GM23338 (cell line): ENCODE measurements at regions not wholly inside any gene's neighbourhood (a gene's known extent, or its start where the extent isn't known, plus 50 kb on each side); places are given as distances from the start of the nearest gene placed in this dataset.
"Not testable (repeated sequence)": the region's sequence is repeated elsewhere in the genome, so short reads cannot be mapped to it uniquely, and the experiment has no call there.

Source experiments
- ATAC-seq: fragments of 200-7000 bp; cut with Tn5 transposase; 3 replicates; pipeline ENCODE4 v1.9.1; 2020
- DNase-seq: peaks from one replicate; pipeline ENCODE4 v3.0.0-alpha.2; 2015; ENCODE audit warnings: low spot score
- H2AFZ ChIP-seq: fragments of 200-600 bp; sonication (generic); 2 replicates; pipeline ENCODE4 v1.8.0; 2016; ENCODE audit warnings: antibody characterized with exemption, mild to moderate bottlenecking, moderate library complexity
- H3F3A ChIP-seq: fragments of 200-600 bp; sonication (generic); replicated peaks from 2 replicates; pipeline ENCODE4 v1.8.0; 2017; ENCODE audit warnings: antibody characterized with exemption, mixed run types, low read depth
- H3K27ac ChIP-seq: fragments of 200-600 bp; sonication (generic); 2 replicates; pipeline ENCODE4 v1.6.1; 2016; ENCODE audit warnings: low read depth
- H3K27me3 ChIP-seq: fragments of 200-600 bp; sonication (generic); 2 replicates; pipeline ENCODE4 v1.8.0; 2016; ENCODE audit warnings: mild to moderate bottlenecking, mixed run types, moderate library complexity; ENCODE audit not compliant: insufficient read depth
- H3K36me3 ChIP-seq: fragments of 200-600 bp; sonication (generic); 2 replicates; pipeline ENCODE4 v1.8.0; 2016; ENCODE audit warnings: mild to moderate bottlenecking; ENCODE audit not compliant: insufficient read depth
- H3K4me1 ChIP-seq: fragments of 200-600 bp; sonication (generic); 2 replicates; pipeline ENCODE4 v1.8.0; 2016; ENCODE audit warnings: mild to moderate bottlenecking, moderate library complexity; ENCODE audit not compliant: insufficient read depth
- H3K4me2 ChIP-seq: fragments of 200-600 bp; sonication (generic); 2 replicates; pipeline ENCODE4 v1.7.1; 2017; ENCODE audit warnings: mixed run types
- H3K4me3 ChIP-seq: fragments of 200-600 bp; sonication (generic); 2 replicates; pipeline ENCODE4 v1.6.1; 2016; ENCODE audit warnings: mixed run types
- H3K79me2 ChIP-seq: fragments of 200-600 bp; sonication (generic); replicated peaks from 2 replicates; pipeline ENCODE4 v1.8.0; 2017; ENCODE audit warnings: mild to moderate bottlenecking; ENCODE audit not compliant: insufficient read depth
- H3K9me2 ChIP-seq: fragments of 200-600 bp; sonication (generic); 2 replicates; pipeline ENCODE4 v1.8.0; 2017; ENCODE audit not compliant: insufficient read depth
- H4K20me1 ChIP-seq: fragments of 200-600 bp; sonication (generic); replicated peaks from 2 replicates; pipeline ENCODE4 v1.8.0; 2017; ENCODE audit warnings: mild to moderate bottlenecking; ENCODE audit not compliant: insufficient read depth
- H3K27ac Mint-ChIP-seq: 2 replicates; pipeline ENCODE4 v1.8.0; 2020; ENCODE audit warnings: inconsistent platforms, mild to moderate bottlenecking, moderate library complexity, mixed read lengths
- H3K27me3 Mint-ChIP-seq: 3 replicates; pipeline ENCODE4 v1.8.0; 2022; ENCODE audit warnings: low read depth, mild to moderate bottlenecking, moderate library complexity, mixed read lengths, inconsistent platforms; ENCODE audit not compliant: insufficient read depth, poor library complexity
- H3K36me3 Mint-ChIP-seq: 3 replicates; pipeline ENCODE4 v1.8.0; 2021; ENCODE audit warnings: low read depth, mild to moderate bottlenecking, inconsistent platforms, moderate library complexity, mixed read lengths
- H3K4me1 Mint-ChIP-seq: 3 replicates; pipeline ENCODE4 v1.8.0; 2020; ENCODE audit warnings: mild to moderate bottlenecking, inconsistent platforms, mixed read lengths
- H3K4me3 Mint-ChIP-seq: 3 replicates; pipeline ENCODE4 v1.8.0; 2021; ENCODE audit warnings: moderate library complexity, mild to moderate bottlenecking, inconsistent platforms, mixed read lengths
- H3K9me3 Mint-ChIP-seq: 3 replicates; pipeline ENCODE4 v1.8.0; 2020; ENCODE audit warnings: moderate library complexity, mild to moderate bottlenecking, inconsistent platforms, mixed read lengths
- CTCF ChIP-seq, 2 experiments: fragments of 200-600 bp in 1 of 2; sonication (generic) in 1 of 2; conservative IDR thresholded peaks; 2 replicates each; pipeline versions ENCODE4 v1.5.1 to v1.6.1; 2016 to 2017; ENCODE audit warnings: antibody characterized with exemption in 2 of 2, low read depth in 2 of 2, mild to moderate bottlenecking in 2 of 2, moderate library complexity in 1 of 2
- ETS1 ChIP-seq: IDR thresholded peaks from 2 replicates; pipeline ENCODE4 v1.6.1; 2016; ENCODE audit warnings: antibody characterized with exemption
- JUNB ChIP-seq: IDR thresholded peaks from one replicate; pipeline ENCODE4 v1.6.1; 2016; ENCODE audit warnings: antibody characterized with exemption; ENCODE audit not compliant: unreplicated experiment
- NANOG ChIP-seq: IDR thresholded peaks from 2 replicates; pipeline ENCODE4 v1.6.1; 2016; ENCODE audit warnings: antibody characterized with exemption, borderline replicate concordance
- POLR2AphosphoS5 ChIP-seq: IDR thresholded peaks from 2 replicates; pipeline ENCODE4 v1.6.1; 2016; ENCODE audit warnings: antibody characterized with exemption, low read depth
- REST ChIP-seq: IDR thresholded peaks from one replicate; pipeline ENCODE4 v1.6.1; 2018; ENCODE audit warnings: antibody characterized with exemption; ENCODE audit not compliant: unreplicated experiment
- STAT1 ChIP-seq: IDR thresholded peaks from one replicate; pipeline ENCODE4 v1.6.1; 2016; ENCODE audit warnings: antibody characterized with exemption; ENCODE audit not compliant: unreplicated experiment
- ZNF114 ChIP-seq: fragments of 250-450 bp; sonication (Bioruptor Pico); IDR thresholded peaks from 2 replicates; pipeline ENCODE4 v1.5.0; 2020; ENCODE audit warnings: mild to moderate bottlenecking, moderate library complexity
- ZNF331 ChIP-seq: fragments of 250-450 bp; sonication (Bioruptor Pico); IDR thresholded peaks from 2 replicates; pipeline ENCODE4 v1.5.0; 2020; ENCODE audit warnings: low read depth, mild to moderate bottlenecking, moderate library complexity

GRCh38 chr1:173394813-173395212 lies 82.3 kb upstream of the PRDX6 start:
- H3K4me3 ChIP-seq, H4K20me1 ChIP-seq, H3K27ac Mint-ChIP-seq, H3K4me1 Mint-ChIP-seq, H3K79me2 ChIP-seq, H2AFZ ChIP-seq, H3K27me3 ChIP-seq, H3K4me3 Mint-ChIP-seq, H3K4me2 ChIP-seq, H3K9me3 Mint-ChIP-seq, DNase-seq, H3F3A ChIP-seq, H3K27me3 Mint-ChIP-seq, ATAC-seq, H3K36me3 Mint-ChIP-seq, H3K27ac ChIP-seq, H3K4me1 ChIP-seq, H3K36me3 ChIP-seq: not testable (repeated sequence)
- H3K9me2 ChIP-seq = peaks cover 10% of the 10 kb centered on the region

GRCh38 chr1:173395762-173396161 lies 81.4 kb upstream of the PRDX6 start:
- Histone ChIP-seq H4K20me1 (no peaks in the 10 kb centered on the region), H3K27ac (no peak overlapping the region), H3K27me3 (no peaks in the 10 kb centered on the region), H3K4me2 (no peak overlapping the region), H2AFZ (no peak overlapping the region), H3K79me2 (no peaks in the 10 kb centered on the region), H3K4me1 (peaks cover 8% of the 10 kb centered on the region), H3K36me3 (no peaks in the 10 kb centered on the region), H3K4me3 (no peak overlapping the region), H3K9me2 (peaks cover 14% of the 10 kb centered on the region), H3F3A (no peaks in the 10 kb centered on the region)
- TF ChIP-seq POLR2AphosphoS5 = no peak
- TF ChIP-seq NANOG = no peak
- no peak for TF ChIP-seq STAT1
- no peak for TF ChIP-seq REST
- no peak for TF ChIP-seq ZNF114 (CRISPR knock-in tag)
- TF ChIP-seq CTCF (conservative IDR thresholded peaks at IDR 0.05; ENCODE audit: low read depth in 2 of 2) = no peak
- TF ChIP-seq ETS1 = no peak
- no peak for TF ChIP-seq JUNB
- TF ChIP-seq ZNF331 (CRISPR knock-in tag) = no peak
- H3K4me3 Mint-ChIP-seq = no peak overlapping the region
- H3K36me3 Mint-ChIP-seq = no peaks in the 10 kb centered on the region
- H3K27me3 Mint-ChIP-seq = peaks cover 2% of the 10 kb centered on the region
- H3K27ac Mint-ChIP-seq = no peak overlapping the region
- DNase-seq (no peak), ATAC-seq (no peak)
- peaks cover 15% of the 10 kb centered on the region for H3K4me1 Mint-ChIP-seq
- H3K9me3 Mint-ChIP-seq = no peaks in the 10 kb centered on the region
